Lower leg skin (tissue), 4 donors: ENCODE measurements at regions not wholly inside any gene's neighbourhood (a gene's known extent, or its start where the extent isn't known, plus 50 kb on each side); places are given as distances from the start of the nearest gene placed in this dataset.
"Not testable (repeated sequence)": the region's sequence is repeated elsewhere in the genome, so short reads cannot be mapped to it uniquely, and the experiment has no call there.

Experiments used
- DNase-seq, 2 donors: peaks; one replicate each; pipeline ENCODE4 v3.0.0-alpha.2; 2019; ENCODE audit warnings: low spot score in 2 of 2
- H3K4me3 ChIP-seq: fragments of 200-600 bp; sonication (generic); 2 replicates; pipeline ENCODE4 v1.5.1; 2017; ENCODE audit warnings: mild to moderate bottlenecking, low read depth; ENCODE audit not compliant: poor library complexity, severe bottlenecking
- CTCF ChIP-seq, 3 donors: fragments of 450-650 bp; IDR thresholded peaks; one replicate each; pipeline ENCODE4 v1.5.1; 2016; ENCODE audit warnings: antibody characterized with exemption in 3 of 3, mild to moderate bottlenecking in 3 of 3, moderate library complexity in 2 of 3
- POLR2A ChIP-seq, 2 donors: fragments of 450-650 bp; IDR thresholded peaks; one replicate each; pipeline ENCODE4 v1.6.1; 2016 to 2017; ENCODE audit warnings: antibody characterized with exemption in 2 of 2, mild to moderate bottlenecking in 1 of 2, moderate library complexity in 1 of 2
- WGBS, 2 donors: methylation state at CpG; one replicate each; pipeline ENCODE4 v1.1.5; 2018; 5-methylcytosine and 5-hydroxymethylcytosine counted together
- intact Hi-C: fragments of 100-400 bp; cut with DNase I; formaldehyde crosslinking; loops from one replicate; pipeline ENCODE4 v1.15.0; 2023; ENCODE audit warnings: low total_unique reads

GRCh38 chr10:23978317-23978716, 230.6 kb upstream of the KIAA1217 start:
- 21 to 49% methylated on average over 1 of the region's 1 CpG for WGBS, 2 donors
- H3K4me3 ChIP-seq: no peak overlapping the region
- TF ChIP-seq POLR2A (IDR thresholded peaks at IDR 0.05) (no peak), CTCF (IDR thresholded peaks at IDR 0.05) (no peak)
- DNase-seq: no peak
- intact Hi-C loops: no loop called here

- H3K4me3 ChIP-seq: no peak overlapping the region
- DNase-seq: no peak
- WGBS, 2 donors: 63 to 65% methylated on average over 3 of the region's 3 CpGs
- intact Hi-C loops: no loop called here
- no peak for TF ChIP-seq POLR2A (IDR thresholded peaks at IDR 0.05)
- TF ChIP-seq CTCF (IDR thresholded peaks at IDR 0.05): no peak
Measured at GRCh38 chr10:23980094-23980493, 228.8 kb upstream of the KIAA1217 start.

DNA sequence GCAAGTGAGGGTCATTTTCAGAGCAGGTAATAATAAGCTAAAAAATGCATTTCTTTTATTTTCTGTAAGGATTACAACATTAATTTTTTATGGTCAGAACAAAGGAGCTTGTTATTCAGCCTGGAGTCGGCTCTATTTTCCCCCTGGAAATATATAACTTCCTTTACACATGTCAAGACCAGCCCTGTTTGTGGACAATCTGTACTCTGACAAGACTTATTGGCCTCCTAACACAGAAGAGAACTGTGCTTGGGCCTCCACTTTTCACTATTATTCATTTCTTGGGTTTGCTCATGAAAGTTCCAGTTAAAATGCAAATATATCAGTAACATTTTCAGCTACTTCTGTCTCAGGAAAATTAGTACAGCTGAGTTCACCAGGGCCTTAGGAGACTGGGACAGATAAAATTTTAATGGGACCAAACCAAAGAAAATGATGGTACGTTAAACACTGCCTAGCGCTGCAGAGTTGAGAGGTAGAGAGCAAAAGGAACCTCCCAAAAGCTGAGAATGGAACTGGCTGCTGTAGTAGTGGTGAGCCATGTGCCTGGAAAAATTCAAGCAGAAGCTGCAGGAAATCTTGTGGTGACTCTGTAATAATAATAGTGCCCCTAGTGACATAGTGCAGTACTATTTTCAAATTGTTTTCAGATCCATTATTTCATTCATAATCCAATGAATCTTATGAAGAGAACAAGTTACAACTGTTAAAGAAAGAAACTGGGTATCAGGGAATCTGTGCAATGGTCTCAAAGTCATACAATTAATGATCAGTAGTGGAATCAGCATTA, 227.2 kb upstream of the KIAA1217 start:
- H3K4me3 ChIP-seq: no peak overlapping the region
- DNase-seq: no peak
- TF ChIP-seq CTCF (IDR thresholded peaks at IDR 0.05) (no peak), POLR2A (IDR thresholded peaks at IDR 0.05) (no peak)
- 69 to 82% methylated on average over 3 of the region's 3 CpGs for WGBS, 2 donors
- intact Hi-C loops: no loop called here

GRCh38 chr10:23984405-23984804, 224.5 kb upstream of the KIAA1217 start:
- 80 to 90% methylated on average over 1 of the region's 1 CpG for WGBS, 2 donors
- H3K4me3 ChIP-seq, intact Hi-C loops: not testable (repeated sequence)

DNA sequence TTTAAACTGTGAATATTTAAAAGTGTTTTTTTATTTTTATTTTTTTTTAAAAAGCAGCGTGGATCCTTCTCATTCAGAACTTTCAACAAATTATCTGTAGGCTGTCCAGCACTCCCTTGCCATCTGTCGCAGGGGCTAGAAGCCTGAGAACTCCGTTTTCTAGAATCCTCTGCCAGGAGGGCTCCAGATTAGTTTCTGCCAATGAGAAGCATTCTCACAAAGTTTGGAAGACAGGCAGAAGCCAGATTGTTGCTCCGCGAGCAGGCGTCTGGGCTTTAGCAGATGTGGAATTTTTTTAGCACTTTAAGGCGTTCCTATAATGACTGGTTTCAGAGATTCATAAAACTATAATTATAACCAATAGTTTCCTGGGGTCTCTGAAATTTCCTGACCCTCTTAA, 220.9 kb upstream of the KIAA1217 start:
- 43 to 72% methylated on average over 7 of the region's 7 CpGs for WGBS, 2 donors
- DNase-seq: no peak
- intact Hi-C loops: no loop called here

More at GRCh38 chr10:23984405-23984804, 224.5 kb upstream of the KIAA1217 start:
- DNase-seq: not testable (repeated sequence)

More for the DNA sequence above, 220.9 kb upstream of the KIAA1217 start:
- TF ChIP-seq CTCF (IDR thresholded peaks at IDR 0.05) (no peak), POLR2A (IDR thresholded peaks at IDR 0.05) (no peak)
- H3K4me3 ChIP-seq: no peak overlapping the region
